DMS53 treated with DMSO at 0.1 percent for 48 hours (cell line): ENCODE measurements at regions not wholly inside any gene's neighbourhood (a gene's known extent, or its start where the extent isn't known, plus 50 kb on each side); places are given as distances from the start of the nearest gene placed in this dataset.

ENCODE experiments used
- DNase-seq: peaks from one replicate; lab custom pipeline; 2025; ENCODE audit not compliant: unreplicated experiment; lab: John Stamatoyannopoulos, UW

- DNase-seq, result no peak
Observed at GRCh38 chr5:38643616-38644015, 87.2 kb upstream of the LIFR start.

- DNase-seq, result no peak
Observed at GRCh38 chr5:38645508-38645907, 89.1 kb upstream of the LIFR start.

- DNase-seq, result no peak
Observed at GRCh38 chr5:38648703-38649291, 92.4 kb upstream of the LIFR start.

- no peak for DNase-seq
Observed at GRCh38 chr5:38650540-38650939, 94.1 kb upstream of the LIFR start.

- peak; percentile 14 for DNase-seq
Observed at GRCh38 chr5:38650946-38651345, 94.5 kb upstream of the LIFR start.

GRCh38 chr5:38651806-38652205 is 95.4 kb upstream of the LIFR start:
- no peak for DNase-seq

- DNase-seq, result no peak
Observed at GRCh38 chr5:38653389-38653788, 96.9 kb upstream of the LIFR start.

GRCh38 chr5:38655691-38656090 is 99.2 kb upstream of the LIFR start:
- no peak for DNase-seq

GRCh38 chr5:38656568-38656967 is 100.1 kb upstream of the LIFR start:
- DNase-seq, result no peak

GRCh38 chr5:38657020-38657419 is 100.6 kb upstream of the LIFR start:
- no peak for DNase-seq

- DNase-seq, result peak; percentile 89
Observed at GRCh38 chr5:38660194-38660668, 103.8 kb upstream of the LIFR start.

- DNase-seq, result no peak
Observed at GRCh38 chr5:38662090-38662489, 105.6 kb upstream of the LIFR start.

- no peak for DNase-seq
Observed at GRCh38 chr5:38663249-38663648, 106.8 kb upstream of the LIFR start.

- DNase-seq, result no peak
Observed at GRCh38 chr5:38666668-38667498, 110.4 kb upstream of the LIFR start.

- DNase-seq, result no peak
Observed at GRCh38 chr5:38667499-38667776, 111.0 kb upstream of the LIFR start.

- no peak for DNase-seq
Observed at GRCh38 chr5:38669361-38669880, 113.0 kb upstream of the LIFR start.

- no peak for DNase-seq
Observed at GRCh38 chr5:38670066-38670465, 113.6 kb upstream of the LIFR start.

- DNase-seq, result no peak
Observed at GRCh38 chr5:38670878-38671277, 114.4 kb upstream of the LIFR start.

- peak; percentile 64 for DNase-seq
Observed at GRCh38 chr5:38672059-38672788, 115.8 kb upstream of the LIFR start.

- no peak for DNase-seq
Observed at GRCh38 chr5:38673671-38674071, 117.2 kb upstream of the LIFR start.

GRCh38 chr5:38675443-38675842 is 119.0 kb upstream of the LIFR start:
- no peak for DNase-seq

GRCh38 chr5:38677636-38678035 is 121.2 kb upstream of the LIFR start:
- no peak for DNase-seq
